Ascending aorta (tissue), 2 donors: ENCODE measurements at regions not wholly inside any gene's neighbourhood (a gene's known extent, or its start where the extent isn't known, plus 50 kb on each side); places are given as distances from the start of the nearest gene placed in this dataset.

Experiments
- DNase-seq, 2 donors: peaks; one replicate each; pipeline ENCODE4 v3.0.0-alpha.2; 2019; ENCODE audit warnings: low spot score in 2 of 2
- H3K27ac ChIP-seq, 2 donors: fragments of 200-600 bp; sonication (generic); one replicate each; pipeline ENCODE4 v1.5.1; 2016 to 2017; ENCODE audit warnings: mild to moderate bottlenecking in 1 of 2
- H3K27me3 ChIP-seq: fragments of 200-600 bp; sonication (generic); one replicate; pipeline ENCODE4 v1.5.1; 2017
- H3K36me3 ChIP-seq, 2 donors: fragments of 200-600 bp; sonication (generic); one replicate each; pipeline ENCODE4 v1.5.1; 2016
- H3K4me1 ChIP-seq, 2 donors: fragments of 200-600 bp; sonication (generic); one replicate each; pipeline ENCODE4 v1.5.1; 2016 to 2017; ENCODE audit warnings: mild to moderate bottlenecking in 1 of 2
- H3K4me3 ChIP-seq, 2 donors: fragments of 200-600 bp; sonication (generic); one replicate each; pipeline ENCODE4 v1.5.1; 2016 to 2017; ENCODE audit warnings: mild to moderate bottlenecking in 1 of 2
- H3K9me3 ChIP-seq, 2 donors: fragments of 200-600 bp; sonication (generic); one replicate each; pipeline ENCODE4 v1.5.1; 2016
- intact Hi-C: fragments of 100-400 bp; cut with DNase I; formaldehyde crosslinking; loops from one replicate; pipeline ENCODE4 v1.15.1; 2023
- TF ChIP-seq, protein P1 (sequence below), 3 experiments: fragments of 200-600 bp in 2 of 3; fragments of 450-650 bp in 1 of 3; sonication (generic) in 2 of 3; IDR thresholded peaks; one replicate each; pipeline ENCODE4 v1.5.1; 2016 to 2019; ENCODE audit warnings: antibody characterized with exemption in 3 of 3, mild to moderate bottlenecking in 1 of 3, moderate library complexity in 1 of 3

DNA sequence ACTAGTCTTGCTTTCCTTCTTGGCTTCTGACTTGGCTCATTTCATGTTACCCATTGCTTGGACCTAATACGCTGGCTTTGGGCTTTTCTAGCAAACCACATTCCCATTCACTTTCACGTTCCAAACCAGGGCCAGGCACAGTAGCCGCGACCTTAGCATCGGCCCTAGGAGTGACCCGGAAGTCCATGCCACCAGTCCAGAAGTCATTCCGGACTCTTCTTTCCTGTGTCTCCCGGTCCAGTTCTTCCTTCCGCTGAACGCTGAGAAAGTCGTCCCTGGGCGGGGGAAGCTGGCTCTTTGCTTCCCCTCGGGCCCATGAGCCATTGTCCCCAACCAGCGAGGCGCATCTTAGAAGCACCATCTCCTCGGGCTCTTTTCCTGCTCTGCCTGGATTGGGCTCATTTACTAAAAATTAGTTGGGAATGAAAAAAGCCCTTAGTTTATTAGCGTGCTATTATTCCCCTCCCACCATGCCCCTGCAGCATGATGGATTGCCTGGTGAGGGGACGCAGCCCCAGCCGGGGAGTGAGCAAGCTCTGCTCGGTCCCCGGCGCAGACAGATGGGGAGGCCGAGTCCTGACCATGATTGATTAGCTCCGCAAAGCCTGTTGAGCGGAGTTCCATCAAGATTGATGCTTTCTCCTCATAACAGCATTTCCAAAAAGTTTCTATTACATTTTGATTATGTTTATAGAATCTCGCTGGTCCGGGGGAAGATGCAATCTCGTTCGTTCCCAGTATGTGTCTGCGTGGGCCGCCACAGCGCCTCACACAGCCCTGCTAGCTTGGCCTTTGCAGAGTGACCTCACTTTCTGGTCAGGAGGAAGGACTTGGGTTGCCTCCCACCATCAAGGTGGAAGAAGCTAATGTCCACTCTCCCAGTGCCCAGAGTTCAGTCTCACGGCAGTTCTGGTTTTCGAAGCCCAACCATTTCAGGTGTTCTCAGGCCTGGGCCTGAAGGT is 115.1 kb upstream of the TOP1 start:
- no peaks in the 10 kb centered on the region for H3K36me3 ChIP-seq
- H3K9me3 ChIP-seq = no peaks in the 10 kb centered on the region
- no peaks in the 10 kb centered on the region for H3K4me1 ChIP-seq
- intact Hi-C loops = loop anchor here (10.0 kb wide), 1 partner anchor 59 kb away; no protein-coding TSS in a partner anchor
- no peak overlapping the region for H3K27ac ChIP-seq
- TF ChIP-seq, protein P1, sequence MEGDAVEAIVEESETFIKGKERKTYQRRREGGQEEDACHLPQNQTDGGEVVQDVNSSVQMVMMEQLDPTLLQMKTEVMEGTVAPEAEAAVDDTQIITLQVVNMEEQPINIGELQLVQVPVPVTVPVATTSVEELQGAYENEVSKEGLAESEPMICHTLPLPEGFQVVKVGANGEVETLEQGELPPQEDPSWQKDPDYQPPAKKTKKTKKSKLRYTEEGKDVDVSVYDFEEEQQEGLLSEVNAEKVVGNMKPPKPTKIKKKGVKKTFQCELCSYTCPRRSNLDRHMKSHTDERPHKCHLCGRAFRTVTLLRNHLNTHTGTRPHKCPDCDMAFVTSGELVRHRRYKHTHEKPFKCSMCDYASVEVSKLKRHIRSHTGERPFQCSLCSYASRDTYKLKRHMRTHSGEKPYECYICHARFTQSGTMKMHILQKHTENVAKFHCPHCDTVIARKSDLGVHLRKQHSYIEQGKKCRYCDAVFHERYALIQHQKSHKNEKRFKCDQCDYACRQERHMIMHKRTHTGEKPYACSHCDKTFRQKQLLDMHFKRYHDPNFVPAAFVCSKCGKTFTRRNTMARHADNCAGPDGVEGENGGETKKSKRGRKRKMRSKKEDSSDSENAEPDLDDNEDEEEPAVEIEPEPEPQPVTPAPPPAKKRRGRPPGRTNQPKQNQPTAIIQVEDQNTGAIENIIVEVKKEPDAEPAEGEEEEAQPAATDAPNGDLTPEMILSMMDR (IDR thresholded peaks at IDR 0.05) = no peak
- DNase-seq = no peak
- no peak overlapping the region for H3K4me3 ChIP-seq
- no peaks in the 10 kb centered on the region for H3K27me3 ChIP-seq

DNA sequence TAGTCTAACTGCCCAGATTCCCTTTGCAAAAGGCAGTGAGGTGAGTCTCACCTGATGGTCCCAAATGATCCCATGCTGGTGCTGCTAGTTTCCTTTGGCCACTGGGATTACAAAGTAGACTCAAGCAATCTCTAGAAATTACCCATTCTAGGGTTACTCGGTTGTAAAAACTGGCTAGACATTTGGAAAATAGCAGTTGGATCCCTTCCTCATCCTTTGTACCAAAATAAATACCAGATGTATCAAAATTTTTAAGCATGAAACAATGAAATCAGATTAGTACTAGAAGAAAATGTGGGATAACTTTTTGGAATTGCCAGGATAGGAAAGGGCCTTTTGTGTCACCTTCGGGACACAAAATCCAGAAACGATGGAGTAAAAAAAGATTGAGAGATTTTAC is 112.9 kb upstream of the TOP1 start:
- TF ChIP-seq, protein P1 (IDR thresholded peaks at IDR 0.05) = no peak
- DNase-seq = no peak
- no peaks in the 10 kb centered on the region for H3K9me3 ChIP-seq
- H3K27ac ChIP-seq = peak overlapping the region in 1 of 2 donors; percentile 42
- no peaks in the 10 kb centered on the region for H3K36me3 ChIP-seq
- no peaks in the 10 kb centered on the region for H3K27me3 ChIP-seq
- H3K4me1 ChIP-seq = no peaks in the 10 kb centered on the region
- no peak overlapping the region for H3K4me3 ChIP-seq
- intact Hi-C loops = loop anchor here (10.0 kb wide), 1 partner anchor 61 kb away; no protein-coding TSS in a partner anchor

DNA sequence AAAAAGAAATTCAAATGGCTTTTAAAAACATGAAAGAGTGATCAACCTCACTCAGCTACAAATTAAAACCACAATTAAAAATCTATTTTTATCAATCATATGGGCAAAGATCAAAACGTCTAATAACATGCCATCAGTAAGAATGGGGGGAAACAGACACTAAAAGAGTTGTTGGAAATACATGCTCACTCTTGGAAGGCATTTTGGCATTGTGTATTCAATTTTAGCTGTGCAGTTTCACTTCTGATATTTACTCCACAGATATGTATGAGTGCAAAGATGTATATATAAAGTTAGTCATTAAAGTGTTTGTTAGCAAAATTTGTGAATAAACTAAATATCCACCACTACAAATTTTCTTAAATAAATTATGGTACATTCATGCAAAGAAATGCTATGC is 112.3 kb upstream of the TOP1 start:
- Histone ChIP-seq H3K9me3 (no peaks in the 10 kb centered on the region), H3K27ac (peak overlapping the region in 1 of 2 donors; percentile 42), H3K27me3 (no peaks in the 10 kb centered on the region), H3K36me3 (no peaks in the 10 kb centered on the region), H3K4me1 (no peaks in the 10 kb centered on the region), H3K4me3 (no peak overlapping the region)
- TF ChIP-seq, protein P1 (IDR thresholded peaks at IDR 0.05) = no peak
- no peak for DNase-seq
- intact Hi-C loops = loop anchor here (10.0 kb wide), 1 partner anchor 61 kb away; no protein-coding TSS in a partner anchor

DNA sequence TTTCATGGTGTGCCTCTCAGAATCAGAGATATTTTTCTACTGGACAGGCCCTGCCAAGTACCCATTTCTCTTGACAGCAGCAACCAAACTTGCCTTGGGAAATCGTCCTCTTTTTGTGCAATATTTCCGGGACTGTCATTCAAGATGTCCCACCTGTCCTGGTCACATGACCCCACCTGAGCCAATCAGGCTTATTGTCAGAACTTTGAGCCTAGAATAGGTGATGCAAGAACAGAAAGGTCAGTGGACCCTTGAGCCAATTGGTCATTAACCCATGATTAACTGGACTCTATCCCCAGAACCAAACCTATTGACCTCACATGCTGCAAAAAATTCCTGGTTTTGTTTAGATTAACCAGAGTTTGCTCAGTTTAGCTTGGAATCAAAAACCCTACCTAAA is 108.3 kb upstream of the TOP1 start:
- H3K4me3 ChIP-seq = no peak overlapping the region
- H3K9me3 ChIP-seq = no peaks in the 10 kb centered on the region
- TF ChIP-seq, protein P1 (IDR thresholded peaks at IDR 0.05) = no peak
- intact Hi-C loops = no loop called here
- H3K27me3 ChIP-seq = no peaks in the 10 kb centered on the region
- DNase-seq = no peak
- no peaks in the 10 kb centered on the region for H3K4me1 ChIP-seq
- H3K36me3 ChIP-seq = no peaks in the 10 kb centered on the region
- H3K27ac ChIP-seq = no peak overlapping the region

DNA sequence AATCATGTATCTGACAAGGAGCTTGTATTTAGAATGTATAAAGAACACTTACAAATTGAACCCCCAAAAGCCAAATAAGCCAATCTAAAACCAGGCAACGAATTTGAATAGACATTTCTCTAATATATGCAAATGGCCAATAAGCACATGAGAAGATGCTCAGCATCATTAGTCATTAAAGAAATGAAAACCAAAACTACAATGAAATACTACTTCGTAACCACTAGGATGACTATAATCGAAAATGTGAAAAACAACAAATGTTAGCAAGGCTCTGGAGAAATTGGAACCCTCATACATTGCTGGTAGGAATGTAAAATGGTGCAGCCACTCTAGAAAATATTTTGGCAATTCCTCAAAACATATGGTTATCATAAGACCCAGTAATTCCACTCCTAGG is 105.8 kb upstream of the TOP1 start:
- Histone ChIP-seq H3K4me1 (no peaks in the 10 kb centered on the region), H3K9me3 (no peaks in the 10 kb centered on the region), H3K4me3 (no peak overlapping the region), H3K27ac (no peak overlapping the region), H3K36me3 (no peaks in the 10 kb centered on the region), H3K27me3 (no peaks in the 10 kb centered on the region)
- DNase-seq = no peak
- TF ChIP-seq, protein P1 (IDR thresholded peaks at IDR 0.05) = no peak
- intact Hi-C loops = no loop called here
